NCI-H2107 treated with DMSO at 0.1 percent for 48 hours (cell line): ENCODE measurements at regions not wholly inside any gene's neighbourhood (a gene's known extent, or its start where the extent isn't known, plus 50 kb on each side); places are given as distances from the start of the nearest gene placed in this dataset.
A peak's percentile ranks its signal among the peaks of the same experiment; 100 is the strongest.

Source experiments
- DNase-seq: peaks from one replicate; lab custom pipeline; 2025; ENCODE audit not compliant: unreplicated experiment; lab: John Stamatoyannopoulos, UW

DNA sequence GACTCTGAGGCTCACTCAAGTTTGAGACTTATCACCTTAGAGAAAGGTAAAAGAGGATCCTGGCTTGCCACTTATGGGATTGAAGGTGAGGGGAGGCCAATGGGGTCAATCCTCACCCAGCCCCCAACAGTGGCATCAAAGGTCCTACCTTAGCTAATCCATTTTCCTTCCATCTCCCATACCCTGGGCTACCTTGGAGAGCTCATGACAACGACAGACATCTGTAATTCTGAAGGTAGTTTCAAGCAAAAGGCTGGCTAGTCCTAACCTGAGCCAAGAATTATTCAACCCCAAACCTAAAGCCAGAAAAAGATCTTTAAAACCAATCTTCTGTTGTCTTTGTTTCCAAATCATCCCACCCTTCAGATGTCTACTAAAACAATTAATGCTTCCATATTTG lies 179.2 kb upstream of the GHITM start:
- DNase-seq: no peak

DNA sequence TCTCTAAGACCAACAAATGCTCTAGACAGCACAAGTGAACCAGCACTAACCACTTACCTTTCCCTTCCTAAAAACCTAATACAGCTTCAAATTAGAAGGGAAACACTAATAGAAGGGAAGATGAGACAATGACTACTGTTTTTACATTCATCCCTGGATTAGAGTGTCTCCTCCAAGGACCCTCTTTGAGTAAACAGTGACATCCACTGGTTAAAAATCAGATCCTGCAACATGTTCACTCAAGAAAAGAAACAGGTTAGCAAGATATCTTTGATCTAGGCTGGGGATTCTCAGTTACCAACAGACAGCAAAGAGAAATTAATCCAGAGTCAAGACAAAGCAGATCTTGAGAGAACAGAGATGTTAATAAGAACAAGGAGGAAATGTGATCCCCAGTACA lies 177.7 kb upstream of the GHITM start:
- no peak for DNase-seq

DNA sequence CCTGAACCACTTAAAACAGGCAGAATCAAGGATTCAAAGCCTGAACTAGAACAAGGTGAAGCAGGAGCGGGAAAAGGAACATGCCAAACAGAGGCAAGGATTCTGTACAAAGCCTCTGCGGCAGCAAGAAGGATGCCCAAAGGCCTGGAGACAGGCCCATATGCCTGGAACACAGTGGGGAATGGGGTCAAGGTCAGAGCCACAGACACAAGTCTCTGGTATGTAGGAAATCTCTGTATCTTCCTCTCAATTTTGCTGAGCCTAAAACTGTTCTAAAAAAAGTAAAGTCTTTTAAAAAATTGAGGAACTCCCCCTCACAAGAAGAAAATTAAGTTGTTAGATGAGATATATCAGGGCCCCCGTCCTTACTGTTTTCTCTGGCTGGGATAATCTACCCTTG lies 175.9 kb upstream of the GHITM start:
- no peak for DNase-seq

DNA sequence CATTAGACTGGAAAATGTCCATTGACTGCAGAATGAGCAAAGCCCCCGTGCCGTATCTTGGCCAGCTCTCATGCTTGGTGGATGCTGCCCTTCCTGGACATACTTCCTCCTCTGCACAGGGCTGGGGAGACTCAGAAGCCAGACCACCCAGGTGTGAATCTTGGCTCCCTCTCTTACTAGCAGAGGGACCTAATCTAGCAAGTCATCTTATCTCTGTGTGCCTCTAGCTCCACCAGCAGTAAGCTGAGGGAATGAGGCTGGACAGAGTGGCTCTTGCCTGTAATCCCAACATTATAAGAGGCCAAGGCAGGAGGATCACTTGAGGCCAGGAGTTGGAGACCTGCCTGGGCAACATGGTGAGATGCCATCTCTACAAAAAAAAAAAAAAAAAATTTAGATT lies 173.8 kb upstream of the GHITM start:
- DNase-seq: no peak

DNA sequence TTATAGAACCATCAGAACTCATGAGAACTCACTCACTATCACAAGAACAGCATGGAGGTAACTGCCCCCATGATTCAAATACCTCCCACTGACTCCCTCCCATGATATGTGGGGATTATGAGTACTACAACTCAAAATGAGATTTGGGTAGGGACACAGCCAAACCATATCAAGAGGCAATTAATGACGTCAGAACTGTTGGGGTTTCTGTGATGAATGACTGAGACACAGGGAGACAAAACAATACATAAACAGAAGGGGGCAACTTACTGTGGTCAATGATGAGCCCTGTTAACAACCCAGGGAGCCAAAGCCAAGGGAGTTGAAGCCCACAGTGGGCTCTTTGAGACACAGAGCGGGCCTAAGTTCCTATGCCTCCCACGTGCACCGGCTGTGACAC lies 171.3 kb upstream of the GHITM start:
- no peak for DNase-seq

DNA sequence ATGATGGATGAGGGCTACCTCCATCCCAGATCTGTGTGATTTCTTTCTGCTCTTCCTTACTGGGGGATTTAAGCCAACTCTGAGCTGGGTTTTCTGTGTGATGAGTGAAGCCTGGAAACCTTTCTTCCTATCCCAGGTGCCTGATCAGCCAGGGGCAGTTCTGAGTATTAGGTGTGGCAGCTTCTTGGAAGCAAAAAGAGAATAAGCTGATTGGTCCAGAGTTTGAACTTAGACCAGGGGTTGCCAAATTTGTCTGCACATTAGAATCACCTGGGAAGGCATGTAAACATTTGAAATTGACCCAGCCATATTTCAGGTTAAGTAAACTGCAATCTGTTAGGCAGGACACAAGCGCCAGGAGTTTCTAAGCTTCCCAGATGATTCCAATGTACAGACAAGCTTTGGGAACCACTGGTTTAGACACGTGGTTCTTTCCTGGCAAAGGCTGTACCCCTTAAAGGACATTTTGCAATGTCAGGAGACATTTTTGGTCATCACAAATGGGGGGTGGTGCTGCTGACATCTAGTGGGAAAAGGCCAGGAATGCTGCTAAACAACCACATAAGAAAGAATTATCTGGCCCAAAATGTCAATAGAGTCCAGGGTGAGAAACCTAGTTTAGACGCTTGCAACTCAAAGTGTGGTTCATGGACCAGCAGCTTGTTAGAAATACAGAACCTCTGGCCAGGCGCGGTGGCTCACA lies 160.5 kb upstream of the GHITM start:
- no peak for DNase-seq

DNA sequence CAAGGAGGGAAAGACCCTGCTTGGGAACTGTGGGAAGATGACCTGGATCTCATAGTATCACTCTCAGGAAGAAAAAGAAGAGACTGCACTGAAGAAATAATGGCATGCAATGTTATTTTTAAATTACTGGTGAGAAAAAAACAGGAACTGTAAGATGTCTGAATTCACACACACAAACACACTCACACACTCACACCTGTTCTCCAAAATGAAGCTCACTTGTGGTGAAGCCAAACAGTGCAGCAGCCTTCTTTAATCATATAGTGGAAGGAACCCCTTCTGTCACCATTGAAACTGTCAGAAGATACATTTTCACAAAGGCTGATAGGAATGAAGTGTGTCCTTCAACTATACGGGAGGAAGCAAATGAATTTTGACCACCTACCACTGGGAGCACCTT lies 156.5 kb upstream of the GHITM start:
- no peak for DNase-seq

DNA sequence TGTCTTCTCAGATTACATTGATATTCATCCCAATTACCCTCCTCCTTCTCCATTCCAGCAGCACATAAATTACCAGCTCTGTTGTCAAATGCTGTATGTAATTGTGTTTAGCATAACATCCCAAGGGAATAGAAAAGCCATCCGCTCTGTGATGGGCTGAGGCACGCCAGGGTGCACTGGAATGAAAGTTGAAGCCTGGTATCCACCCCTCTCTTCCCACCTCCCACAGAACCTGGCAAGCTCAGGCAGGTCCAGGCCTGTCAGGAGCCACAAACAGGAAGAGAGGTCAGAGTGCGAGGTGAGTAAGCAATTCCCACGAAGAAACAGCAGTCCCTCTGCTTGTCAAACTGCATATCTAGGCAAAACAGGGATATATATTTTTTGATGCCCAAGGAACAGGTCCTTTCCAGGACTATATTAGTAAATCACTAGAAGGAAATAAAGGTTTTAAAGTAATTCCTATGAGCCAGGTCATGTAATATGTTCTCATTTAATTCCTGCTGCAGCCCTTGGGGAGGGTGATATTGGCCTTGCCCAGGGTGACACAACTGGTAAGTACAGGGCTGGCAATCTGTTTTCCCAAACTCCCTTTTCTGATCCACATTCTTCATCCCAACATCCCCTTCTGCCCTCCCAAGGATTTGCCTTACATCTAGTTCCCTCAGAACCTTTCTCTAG lies 155.6 kb upstream of the GHITM start:
- DNase-seq: peak; percentile 9

DNA sequence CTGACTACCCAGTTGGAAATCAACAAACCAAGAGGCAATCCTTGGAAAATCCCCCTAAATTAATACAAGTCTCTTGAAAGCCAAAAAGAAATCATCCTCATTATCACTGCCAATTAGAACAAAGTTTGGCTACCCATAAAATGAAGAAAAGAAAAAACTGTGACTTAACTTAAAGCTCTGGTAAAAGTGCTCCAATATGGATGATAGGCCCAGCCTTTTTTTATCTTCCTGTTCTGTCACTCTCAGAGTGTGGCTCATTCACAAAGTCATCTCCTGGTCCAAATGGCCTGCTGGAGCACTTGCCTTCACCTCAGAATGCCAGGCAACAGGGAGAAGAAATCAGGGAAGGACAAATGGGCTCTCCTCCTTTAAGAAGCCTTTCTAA lies 155.1 kb upstream of the GHITM start:
- no peak for DNase-seq

DNA sequence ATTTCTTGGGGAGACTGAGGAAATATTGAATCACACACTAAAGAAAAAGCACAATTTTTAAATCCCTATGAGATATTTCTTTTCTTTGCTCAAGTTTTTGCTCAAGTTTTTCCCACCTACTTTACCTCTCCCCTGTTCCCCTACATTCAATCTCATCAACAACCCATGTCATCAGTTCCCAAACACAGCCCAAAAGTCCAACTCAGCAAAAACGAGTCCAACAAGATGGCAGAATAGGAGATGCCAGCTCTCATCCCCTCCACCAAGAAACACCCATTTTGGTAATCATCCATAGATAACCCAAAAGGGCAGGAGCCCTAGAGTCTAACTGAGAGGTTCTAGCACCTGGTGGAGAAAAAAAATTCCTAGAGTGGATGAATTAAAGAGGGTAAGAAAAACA lies 152.5 kb upstream of the GHITM start:
- DNase-seq: no peak

DNA sequence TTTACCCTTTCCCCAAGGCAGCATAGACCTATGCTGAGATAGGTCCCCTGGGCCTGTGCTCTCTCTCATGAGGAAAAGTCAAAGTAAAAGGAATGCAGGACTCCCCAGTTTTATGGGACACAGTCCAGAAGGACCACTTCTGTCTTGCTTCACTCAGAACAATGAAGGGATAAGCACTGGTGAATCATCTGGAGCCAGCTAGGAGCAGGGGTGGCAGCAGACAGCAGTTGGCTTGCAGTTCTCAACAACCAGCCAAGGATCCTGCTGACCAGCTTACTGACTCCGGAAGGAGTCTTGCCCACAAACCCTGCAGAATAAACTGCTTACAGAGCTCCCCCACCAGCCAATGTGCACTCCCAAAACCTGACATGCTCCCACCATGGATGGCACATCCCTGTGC lies 152.1 kb upstream of the GHITM start:
- DNase-seq: no peak

DNA sequence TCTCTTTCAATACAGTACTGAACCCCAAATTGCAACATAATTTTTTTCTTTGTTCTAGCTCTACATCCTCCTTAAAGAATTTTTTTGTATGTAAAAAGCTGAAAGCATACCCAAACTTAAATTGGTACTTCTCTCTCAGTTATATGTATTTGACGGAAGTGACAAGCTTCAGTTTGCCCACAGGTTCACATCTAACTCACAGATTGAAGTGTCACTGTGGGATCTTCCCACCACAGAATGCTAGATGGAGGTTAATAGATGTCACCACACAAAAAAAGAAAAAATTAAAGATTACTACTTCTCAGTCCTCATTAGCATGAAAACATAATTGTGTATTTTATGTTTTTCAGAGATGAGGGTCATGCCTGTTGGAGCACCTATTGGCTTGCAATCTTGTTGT lies 150.9 kb upstream of the GHITM start:
- DNase-seq: no peak

DNA sequence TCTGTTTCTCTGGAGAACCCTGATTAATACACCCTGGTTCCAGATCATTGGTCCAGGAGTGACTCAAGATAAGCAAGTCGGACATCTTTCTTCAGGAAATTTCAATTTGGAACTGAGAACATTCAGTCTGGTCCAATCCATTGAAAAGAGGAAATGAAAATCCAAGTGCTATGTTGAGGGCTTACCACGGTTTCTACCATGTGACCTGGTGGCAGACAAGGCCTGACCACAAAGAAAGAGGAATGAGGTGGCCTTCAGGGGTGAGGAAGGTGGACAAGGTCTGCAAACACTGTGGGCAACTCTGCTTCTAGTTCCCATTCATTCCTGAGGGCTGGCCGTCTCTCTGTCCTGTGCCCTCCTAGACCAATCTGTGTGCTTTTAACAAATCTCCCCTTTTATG lies 149.2 kb upstream of the GHITM start:
- DNase-seq: no peak

DNA sequence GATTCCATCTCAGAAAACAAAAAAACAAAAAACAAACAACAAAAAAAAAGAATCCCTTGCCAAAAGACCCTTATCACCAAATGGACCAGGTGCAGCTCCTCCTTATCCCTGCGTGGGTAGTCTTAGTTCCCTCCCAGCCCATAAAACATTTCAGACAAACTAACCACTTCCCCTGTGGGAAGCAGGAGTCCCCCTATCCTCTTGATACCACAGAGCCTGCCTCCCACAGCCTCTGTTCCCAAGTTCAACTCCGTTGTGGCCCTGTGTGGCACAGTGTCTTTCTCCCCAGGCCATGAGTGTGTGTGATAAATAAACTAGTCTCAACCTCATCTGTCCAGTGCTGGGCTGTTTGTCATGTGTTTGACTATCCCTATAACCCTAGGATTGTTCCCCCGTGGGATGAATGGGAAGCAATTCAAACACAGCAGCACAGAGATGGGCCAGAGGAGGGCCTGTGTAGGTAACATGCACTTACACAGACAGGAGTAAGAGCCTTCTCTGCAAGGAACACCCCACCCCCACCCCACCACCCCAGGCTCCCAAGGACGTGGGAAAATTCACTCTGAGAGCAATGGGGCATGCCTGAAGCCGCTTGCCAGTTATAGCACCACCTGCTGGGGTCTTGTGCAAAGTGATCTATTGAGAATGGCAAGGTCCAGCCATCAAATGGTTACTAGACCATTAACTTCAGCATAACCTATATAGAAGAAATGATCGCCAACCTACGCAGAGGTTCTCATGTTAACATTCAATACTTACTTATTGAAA lies 147.1 kb upstream of the GHITM start:
- no peak for DNase-seq

DNA sequence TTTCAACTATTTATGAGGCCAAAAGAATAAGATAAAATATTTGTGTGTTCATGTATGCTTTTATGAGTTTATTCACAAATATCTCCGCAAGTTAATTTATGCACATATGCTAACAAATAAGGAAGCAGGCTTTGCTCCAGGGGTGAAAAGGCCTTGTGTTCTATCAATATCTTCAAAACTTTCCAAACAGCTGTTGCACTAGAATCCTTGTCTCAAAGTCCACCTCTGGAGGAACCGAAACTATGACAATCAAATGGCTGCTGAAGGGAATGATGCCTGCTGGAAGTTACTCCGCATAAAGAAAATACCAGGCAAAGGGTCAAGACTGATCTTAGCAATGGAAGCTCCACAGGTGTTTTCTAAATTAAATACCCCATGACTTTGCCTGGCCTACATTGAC lies 145.0 kb upstream of the GHITM start:
- no peak for DNase-seq

DNA sequence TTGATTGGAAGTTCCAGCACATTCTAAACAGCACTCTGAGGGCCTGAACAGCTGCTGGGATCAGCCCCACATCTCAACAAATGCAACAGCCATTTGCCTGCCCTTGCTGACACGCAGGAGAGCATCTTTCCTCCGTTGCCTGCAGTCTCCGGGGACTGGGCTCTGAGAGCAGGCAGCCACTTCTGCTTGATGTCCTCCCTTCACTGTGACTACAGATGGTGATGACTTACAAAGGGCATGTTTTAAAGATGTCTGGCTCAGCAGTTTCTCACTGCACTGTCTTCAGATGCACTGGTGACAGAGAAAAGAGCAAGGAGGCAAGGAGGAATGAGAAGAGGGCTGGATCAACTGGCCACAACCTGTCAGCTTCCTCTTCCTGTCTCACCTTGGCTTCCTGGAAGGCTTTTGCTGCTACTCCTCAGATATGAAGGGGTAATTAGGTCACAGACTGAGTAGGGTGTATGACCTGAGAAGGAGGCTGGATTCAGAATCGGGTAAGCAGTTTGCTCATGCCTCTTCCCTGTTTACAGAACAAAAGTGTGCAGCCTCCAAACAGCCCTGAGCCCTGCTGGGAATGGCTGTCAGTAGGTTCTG lies 143.5 kb upstream of the GHITM start:
- DNase-seq: no peak

DNA sequence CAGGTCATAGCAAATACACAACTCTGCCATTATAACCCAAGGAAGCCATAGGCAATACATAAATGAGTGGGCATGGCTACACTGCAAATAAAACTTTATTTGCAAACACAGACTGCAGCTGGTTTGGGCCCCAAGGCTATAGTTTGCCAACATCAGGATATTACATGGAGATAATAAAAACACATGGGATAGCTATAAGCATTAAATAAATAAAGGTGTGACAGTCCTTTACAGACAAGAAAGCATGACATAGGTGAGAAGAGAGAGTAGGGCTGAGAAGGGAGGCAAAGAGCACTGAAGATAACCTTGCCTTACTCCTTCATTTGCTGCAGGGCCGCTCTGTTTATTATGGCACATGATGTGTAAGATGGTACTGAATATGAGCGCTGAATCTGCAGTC lies 135.1 kb upstream of the GHITM start:
- no peak for DNase-seq

DNA sequence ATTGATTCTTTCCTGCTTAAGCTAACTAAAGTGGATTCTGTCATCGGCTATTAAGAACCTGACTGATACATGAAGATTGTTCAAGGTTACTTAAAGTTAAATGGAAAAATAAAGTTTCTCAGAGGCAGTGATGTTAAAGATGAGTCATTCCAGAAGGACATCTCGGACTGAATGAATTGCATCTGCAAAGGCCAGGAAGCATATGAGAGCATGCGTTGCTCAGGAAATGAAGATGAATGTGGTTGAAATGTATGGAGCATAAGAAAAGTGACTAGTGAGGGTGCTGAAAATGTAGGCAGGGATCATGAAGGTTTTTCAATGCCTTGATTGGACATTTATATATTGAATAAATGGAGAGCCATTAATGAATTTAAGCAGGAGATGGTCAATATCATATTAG lies 133.9 kb upstream of the GHITM start:
- no peak for DNase-seq

DNA sequence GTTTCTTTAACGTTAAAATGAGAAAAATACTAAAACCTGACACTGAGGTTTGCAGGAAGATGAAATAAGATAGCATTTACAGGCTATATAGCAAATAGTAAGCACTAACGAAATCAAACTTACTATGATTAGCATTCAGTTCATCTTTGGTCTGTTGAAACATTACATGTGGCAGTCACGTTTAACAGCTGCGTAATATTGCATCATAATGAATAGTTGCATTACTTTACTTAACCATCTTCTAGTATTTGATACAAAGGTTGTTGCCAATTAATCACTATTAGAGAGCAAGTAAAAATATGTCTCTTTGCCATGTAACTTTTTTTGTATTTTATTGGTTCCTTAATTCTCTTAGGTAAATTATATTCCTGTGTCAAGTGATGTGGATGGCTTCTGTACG lies 131.8 kb upstream of the GHITM start:
- no peak for DNase-seq

DNA sequence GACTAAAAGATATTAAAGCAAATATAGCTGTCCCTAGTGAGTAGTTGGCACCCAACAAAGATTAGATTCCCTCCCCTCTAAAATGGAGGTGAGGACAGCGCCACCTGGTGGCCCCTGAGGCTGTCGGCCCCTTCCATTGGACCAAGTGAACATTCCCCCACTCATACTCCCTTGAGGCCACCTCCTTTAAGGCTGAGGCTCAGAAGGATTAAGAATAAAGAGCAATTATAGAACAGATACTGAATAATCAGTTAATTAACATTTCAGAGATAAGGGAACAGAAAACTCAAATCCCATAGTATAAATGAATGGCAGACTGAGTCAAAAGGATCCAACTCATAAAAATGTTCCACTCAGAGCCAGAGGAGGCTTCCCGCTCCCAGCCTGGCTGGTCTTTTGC lies 130.4 kb upstream of the GHITM start:
- DNase-seq: no peak

DNA sequence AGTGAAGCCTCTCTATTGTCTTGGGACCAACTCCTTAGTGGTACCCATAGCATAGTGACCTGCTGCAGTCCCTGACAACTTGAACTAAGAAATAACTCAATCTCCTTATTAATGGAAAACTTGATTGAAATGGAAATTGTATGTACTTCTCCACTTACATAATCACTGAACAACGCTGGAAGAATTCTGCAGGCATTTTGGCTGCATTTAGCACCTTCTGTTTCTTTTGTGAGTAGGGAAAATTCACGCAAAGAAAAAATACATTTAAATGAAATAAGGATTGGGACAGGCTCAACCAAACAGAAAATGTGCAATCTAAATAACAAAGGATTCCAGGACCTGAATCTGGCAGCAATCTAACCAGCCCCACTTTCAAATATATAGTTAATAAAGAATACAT lies 126.9 kb upstream of the GHITM start:
- DNase-seq: no peak

DNA sequence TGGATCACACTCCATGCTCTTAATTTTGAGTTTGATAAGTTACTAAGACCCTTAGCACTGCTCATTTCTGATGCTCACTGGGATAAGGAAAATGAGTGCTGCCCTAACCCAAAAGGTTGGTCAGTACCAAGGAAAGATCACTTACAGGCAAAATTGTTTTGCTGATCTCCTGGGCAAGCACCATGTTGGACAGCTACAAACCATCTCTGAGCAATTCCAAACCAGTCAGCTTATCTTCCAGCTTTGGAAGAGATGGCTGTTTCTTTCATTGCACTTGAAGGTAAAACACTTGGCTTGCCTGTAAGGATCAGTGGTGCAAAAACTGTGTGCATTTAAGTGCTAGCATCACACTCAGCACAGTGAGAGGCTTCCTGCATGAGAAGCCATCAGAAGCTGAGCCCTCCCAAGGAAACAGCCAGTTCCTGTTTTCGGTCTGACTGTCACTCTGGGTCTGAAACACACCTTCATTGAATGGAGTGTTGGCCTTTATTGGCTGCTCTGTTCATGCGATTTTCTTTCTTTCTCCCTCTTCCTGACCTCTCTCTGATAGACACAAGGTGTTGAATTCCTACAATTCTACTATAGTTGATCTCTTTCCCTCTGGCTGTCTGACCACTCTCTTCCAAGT lies 126.4 kb upstream of the GHITM start:
- no peak for DNase-seq
